Stimulated activated CD8-positive, alpha-beta memory T cell treated with anti-CD3 and anti-CD28 coated beads, Interleukin-7, amount 100 ng/mL, for 24 hours (primary cell): ENCODE measurements at regions not wholly inside any gene's neighbourhood (a gene's known extent, or its start where the extent isn't known, plus 50 kb on each side); places are given as distances from the start of the nearest gene placed in this dataset.
"Not testable (repeated sequence)": the region's sequence is repeated elsewhere in the genome, so short reads cannot be mapped to it uniquely, and the experiment has no call there.

Experiments used
- DNase-seq: peaks from one replicate; pipeline ENCODE4 v3.0.0-alpha.2; 2020; ENCODE audit warnings: low read depth

- DNase-seq = no peak
These were observed 228.3 kb upstream of the WSB1 start for GRCh38 chr17:27065588-27065987.

DNA sequence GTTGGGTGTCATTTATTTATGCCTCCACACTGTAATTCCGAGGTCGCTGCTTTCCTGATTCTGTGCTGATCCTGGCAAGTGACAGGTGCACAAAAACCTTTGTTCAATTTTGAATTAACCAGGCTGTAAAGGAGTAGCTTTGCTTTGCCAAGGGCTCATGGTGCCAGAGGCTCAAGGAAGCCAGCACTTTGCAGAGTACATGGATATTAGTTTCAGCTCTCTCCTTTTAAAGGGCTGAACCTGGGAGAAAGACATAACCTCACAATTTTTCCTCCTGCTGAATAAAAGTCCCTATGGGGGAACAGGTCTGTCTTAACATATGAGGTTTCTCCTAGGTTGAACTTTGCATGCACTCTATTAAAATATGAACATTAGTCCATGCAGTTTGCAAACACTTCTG is 227.6 kb upstream of the WSB1 start:
- DNase-seq = no peak

- DNase-seq = no peak
These were observed 223.9 kb upstream of the WSB1 start for GRCh38 chr17:27069842-27070508.

- DNase-seq = no peak
These were observed 223.1 kb upstream of the WSB1 start for GRCh38 chr17:27070836-27071235.

DNA sequence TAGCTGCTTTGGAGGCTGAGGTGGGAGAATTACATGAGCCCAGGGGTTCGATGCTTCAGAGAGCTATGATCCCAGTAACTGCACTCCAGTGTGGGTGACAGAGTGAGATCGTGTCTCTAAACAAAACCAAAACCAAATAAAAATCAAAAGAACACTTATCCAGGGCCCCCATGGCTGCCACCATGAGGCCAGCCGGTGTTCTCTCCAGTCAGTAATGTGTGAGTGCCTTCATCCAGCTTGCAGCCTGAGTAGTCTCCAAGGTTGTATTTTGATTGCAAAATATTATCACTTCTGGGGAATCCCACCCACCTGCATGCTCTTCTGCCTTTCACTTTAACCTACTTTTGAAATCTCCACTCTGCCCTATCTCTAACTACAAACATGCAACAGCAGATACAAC is 221.0 kb upstream of the WSB1 start:
- no peak for DNase-seq

DNA sequence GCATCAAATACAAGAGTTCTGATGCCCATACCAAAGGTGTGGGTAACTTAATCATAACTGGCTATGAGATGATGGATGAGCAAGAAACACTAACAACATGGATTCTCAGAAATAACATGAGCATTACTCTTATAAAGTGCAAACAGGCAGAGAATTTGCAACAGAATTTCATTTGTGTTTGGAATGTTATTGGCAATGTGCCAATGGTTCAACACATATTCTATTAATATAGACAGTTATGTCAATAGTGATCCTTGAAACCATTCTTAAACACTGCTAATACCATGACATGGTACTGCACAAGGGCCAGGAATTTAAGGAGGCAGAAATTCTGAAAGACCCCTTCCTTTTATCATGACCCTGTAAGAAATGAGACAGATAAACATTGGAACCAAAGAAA is 217.1 kb upstream of the WSB1 start:
- DNase-seq = no peak

GRCh38 chr17:27078296-27078695 is 215.6 kb upstream of the WSB1 start:
- DNase-seq = no peak

DNA sequence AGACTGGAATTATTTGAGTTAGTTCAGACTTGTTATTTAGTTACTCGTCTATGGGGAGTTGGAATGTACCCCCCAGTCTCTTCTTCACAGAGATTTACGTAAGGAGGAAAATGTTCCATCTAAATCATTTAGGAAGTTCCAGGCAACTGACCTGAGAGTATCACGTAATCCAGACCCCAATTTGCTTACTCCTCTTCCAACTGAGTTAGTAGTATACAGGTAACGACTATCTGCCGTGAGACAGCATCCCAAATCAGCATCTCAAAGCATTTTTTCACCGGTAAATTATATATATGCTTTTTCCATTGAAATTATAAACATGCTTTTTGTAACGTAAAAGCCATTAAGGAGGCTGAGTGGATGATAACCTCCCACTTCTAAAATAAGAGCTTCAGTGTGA is 214.3 kb upstream of the WSB1 start:
- no peak for DNase-seq

DNA sequence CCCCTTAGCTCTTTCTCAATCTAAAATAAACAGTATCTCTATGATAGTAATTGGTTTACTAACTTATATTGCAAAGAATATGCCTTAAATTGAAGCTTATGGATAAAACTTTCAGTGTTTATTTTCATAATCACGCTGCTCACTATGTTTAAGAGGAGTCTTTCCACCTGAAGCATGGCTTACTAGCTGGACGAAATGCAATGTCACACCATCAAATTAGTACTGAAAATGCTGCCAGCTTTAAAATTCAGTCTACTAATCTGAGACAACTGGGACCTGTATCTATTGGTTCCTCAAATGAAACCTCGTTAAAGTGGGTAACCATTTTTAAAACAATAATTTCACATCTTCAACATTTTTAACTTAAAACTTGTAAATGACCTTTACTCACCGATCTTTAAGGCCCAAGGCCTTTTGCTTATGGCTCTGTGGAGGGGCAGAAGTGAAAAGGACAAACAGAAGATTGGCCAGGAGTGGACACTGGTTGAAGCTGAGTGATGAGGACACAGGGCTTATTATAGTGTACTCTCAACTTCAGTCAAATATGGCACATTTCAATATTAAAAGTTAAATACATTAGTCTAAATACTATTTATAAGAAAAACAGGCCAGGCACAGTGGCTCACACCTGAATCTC is 212.8 kb upstream of the WSB1 start:
- DNase-seq = no peak

DNA sequence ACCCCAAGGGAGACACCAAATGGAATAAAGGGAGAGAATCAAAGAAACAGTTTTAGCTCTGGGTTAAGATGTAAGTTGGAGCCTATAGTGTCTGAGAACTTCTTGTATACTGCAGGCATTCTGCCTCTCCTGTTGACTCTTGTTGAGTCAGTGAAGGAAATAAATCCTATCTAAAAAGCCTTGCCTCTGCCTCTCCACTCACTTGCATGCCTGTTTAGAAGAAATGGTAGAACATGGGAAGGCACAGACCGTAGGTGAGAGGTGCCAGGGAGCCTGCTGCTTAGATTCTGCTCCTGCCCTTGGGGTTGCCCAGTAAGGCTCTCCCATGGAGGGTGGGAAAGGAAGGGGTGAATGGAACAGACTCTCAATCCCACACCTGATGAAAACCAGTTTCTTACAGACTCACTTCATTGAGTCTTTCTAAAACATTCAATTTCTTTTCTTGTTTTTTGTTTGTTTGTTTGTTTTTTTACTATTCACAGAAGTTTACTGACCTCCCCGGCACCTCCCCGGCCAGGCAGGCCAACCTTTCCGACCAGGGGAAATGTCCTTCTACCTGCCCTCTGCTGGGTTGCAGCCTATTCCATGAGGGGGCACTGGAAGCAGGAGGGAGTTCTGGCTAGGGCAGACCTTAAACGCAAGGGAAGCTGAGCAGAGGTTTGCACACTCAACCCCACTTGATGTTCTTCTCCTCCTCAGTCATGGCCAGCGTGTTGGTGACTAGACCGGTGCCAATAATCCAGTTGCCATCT is 211.7 kb upstream of the WSB1 start:
- no peak for DNase-seq

DNA sequence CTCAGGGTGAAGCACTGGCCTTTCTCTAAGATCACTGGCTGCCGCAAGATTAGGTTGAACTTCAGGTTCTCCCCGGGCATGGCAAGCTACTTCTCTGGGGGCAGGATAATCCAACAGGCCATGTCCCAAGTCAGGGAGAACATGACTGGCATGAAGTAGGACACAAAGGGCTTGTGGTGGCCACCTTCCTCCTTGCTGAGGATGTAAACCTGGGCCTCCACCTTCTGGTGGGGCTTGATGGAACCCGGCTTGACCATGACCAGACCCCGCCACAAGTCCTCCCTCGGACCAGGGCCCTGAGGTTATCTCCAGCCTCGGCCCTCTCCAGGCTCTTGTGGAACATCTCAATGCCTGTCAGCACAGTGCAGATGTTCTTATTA is 211.1 kb upstream of the WSB1 start:
- DNase-seq = no peak

- DNase-seq = no peak
These were observed 210.3 kb upstream of the WSB1 start for GRCh38 chr17:27083408-27084185.

- no peak for DNase-seq
These were observed 208.4 kb upstream of the WSB1 start for GRCh38 chr17:27085517-27085916.

DNA sequence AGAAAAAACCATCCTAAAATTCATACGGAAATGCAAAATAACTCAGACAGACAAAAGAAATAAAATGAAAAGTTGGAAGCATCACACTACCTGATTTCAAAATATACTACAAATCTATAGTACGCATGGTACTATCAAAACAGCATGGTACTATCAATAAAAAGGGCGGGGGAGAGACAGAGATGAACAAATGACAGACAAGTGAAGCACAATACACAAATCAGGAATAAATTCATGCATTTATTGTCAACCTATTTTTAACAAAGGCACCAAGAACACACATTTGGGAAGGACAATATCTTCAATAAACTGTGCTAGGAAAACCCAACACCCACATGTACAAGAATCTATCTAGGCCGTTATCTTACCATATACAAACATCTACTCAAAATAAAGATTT is 207.4 kb upstream of the WSB1 start:
- DNase-seq = no peak

GRCh38 chr17:27087935-27088766 is 205.8 kb upstream of the WSB1 start:
- DNase-seq = no peak

- no peak for DNase-seq
These were observed 205.2 kb upstream of the WSB1 start for GRCh38 chr17:27088767-27089078.

DNA sequence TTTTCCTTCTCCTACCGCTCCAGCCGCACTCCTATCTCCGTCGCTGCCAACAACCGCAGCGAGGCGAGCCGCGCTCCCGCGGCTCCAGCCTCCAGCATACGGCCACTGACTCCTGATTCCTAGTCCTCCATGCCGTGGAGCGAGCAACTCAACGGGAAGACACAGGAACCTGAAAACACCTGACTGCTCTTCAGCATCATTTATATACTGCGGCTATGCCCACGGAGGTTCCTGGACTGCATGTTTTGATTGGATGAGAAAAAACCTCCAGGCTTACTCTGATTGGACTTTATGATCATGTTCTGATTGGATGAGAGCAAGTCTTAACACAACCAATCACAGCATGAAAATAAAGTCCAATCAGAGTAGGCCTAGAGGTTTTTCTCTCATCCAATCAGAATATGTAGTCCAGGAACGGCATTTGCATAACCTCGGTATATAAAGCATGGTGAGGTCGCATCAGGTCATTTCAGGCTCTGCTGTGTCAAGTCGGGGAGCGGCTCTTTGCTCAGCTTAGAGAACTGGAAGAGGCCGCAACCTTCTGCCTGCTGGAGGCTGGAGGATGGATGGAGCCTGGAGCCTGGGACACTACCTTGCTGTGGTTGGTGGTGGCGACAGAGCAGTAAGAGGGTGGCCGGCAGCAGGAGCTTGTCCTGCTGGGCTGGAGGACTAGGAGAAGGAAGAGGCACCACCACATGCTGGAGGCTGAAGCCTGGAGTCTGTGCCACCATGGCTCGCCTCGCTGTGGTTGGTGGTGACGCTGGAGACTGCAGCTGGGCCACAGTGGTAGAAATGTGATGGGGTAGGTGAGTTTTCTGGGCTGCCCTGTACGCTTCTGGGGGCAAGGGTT is 204.6 kb upstream of the WSB1 start:
- DNase-seq = not testable (repeated sequence)

DNA sequence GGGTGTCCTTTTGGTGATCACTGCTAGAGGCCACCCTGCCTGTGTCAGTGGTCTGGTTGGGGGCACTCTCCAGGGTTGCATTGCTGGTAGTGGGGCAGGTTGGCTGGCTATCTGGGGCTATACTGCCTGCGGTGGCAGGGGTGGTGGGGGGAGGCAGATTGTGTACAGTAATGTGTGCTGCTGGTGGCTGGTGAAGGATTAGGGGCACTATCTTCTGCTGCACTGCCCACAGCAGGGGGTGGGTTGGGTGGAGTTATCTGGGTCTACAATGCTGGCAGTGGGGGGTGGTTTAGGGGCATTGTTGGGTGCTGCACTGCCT is 204.0 kb upstream of the WSB1 start:
- DNase-seq = no peak

DNA sequence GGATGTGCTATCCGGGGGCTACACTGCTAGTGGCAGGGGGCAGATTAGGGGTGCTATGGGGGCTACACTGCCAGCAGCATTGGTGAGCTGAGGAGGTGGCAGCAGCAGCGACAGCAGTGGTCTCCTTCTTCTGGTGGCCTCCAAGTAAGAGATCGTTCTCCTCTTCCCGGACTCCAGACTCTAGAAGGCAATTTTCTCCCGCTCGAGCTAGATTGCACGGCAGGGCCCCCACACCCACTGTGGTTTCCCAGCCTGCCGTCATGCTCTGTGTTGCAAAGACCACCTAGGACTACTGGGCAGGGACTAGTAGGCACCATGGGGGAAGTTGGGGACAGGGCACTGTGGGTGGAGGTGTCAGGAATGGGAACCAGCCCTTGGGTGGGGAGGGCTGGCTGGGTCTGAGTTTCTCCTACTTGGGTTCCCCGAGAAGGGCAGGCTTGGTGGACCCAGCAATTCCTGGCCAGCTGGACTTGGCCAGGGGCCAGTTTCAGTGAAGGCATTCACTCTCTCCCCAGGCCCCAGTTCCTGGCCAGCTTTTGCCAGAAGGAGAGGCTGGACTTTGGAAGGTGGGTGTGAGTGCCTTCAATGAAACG is 203.4 kb upstream of the WSB1 start:
- not testable (repeated sequence) for DNase-seq

DNA sequence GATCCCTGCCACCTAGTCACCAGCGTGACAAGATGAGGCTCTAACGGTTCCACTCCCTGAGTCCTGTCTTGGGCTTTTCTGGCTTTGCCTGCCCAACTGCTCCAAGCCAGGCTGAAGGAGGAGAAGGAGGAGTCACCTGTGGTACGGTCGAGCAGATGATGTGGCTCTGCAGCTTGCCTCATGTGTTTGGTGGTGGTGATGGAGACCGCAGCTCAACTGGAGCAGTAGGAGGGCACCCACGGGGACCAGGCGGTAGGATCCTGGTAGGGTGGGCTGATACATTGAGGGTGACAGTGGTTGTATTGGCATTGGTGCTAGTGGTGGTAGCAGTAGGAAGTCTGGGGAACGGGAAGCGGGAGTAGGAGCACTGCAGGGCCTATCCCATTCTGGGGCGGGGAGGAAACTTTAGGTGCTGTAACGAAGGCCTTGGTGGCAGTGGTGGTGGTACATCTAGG is 202.8 kb upstream of the WSB1 start:
- no peak for DNase-seq

DNA sequence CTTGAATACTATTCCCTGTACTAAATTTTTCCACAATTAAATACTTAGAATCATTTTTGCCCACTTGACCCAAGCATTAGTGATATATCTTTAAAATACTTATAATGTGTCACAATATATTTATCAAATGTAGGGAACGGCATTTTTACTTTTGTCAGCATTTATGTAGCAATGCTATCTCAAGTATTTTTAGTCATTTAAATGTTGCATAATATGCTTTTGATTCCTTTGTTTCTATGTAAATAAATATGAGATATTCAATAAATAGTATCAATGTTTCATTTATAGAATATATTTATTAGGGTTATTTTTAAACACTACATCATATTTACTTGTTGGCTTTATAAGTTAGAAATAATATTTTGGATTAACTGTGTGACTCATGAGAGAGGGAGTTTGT is 199.7 kb upstream of the WSB1 start:
- DNase-seq = not testable (repeated sequence)
